ENCODE measurements at regions not wholly inside any gene's neighbourhood (a gene's known extent, or its start where the extent isn't known, plus 50 kb on each side); places are given as distances from the start of the nearest gene placed in this dataset.

- no peak overlapping the region for H3K4me3 ChIP-seq (ENCODE audit: low read depth, low read length)
- in situ Hi-C loops (cut with HindIII; ENCODE audit: low sequenced_read_pairs), result no loop called here
- no peak for TF ChIP-seq CTCF (IDR thresholded peaks at IDR 0.05; ENCODE audit: low read depth, low read length)
- no peak for DNase-seq (ENCODE audit: low read depth, low spot score)
Observed at GRCh38 chr20:52593654-52594053, 378.5 kb upstream of the TSHZ2 start.

DNA sequence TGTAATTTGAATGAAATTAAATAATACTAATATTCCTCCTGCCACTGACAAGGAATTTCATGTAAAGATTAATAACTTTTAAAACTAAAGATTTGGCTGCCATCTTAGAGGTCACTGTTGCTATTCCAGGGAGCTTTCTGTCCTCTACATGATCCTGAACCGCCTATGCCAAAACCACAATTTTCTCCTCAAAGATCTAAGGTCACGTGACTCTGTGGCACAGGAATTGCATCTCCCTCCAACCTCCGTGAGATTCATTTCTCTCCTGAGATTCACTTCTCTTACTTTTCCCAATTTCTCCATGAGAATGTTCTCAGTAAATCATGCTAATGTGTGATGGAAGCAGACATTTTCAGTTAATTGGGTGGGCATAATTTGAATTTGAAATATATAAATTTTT is 379.6 kb upstream of the TSHZ2 start:
- in situ Hi-C loops (cut with HindIII; ENCODE audit: low sequenced_read_pairs), result no loop called here
- TF ChIP-seq CTCF (IDR thresholded peaks at IDR 0.05; ENCODE audit: low read depth, low read length), result no peak
- no peak for DNase-seq (ENCODE audit: low read depth, low spot score)
- no peak overlapping the region for H3K4me3 ChIP-seq (ENCODE audit: low read depth, low read length)

- no peak for DNase-seq (ENCODE audit: low read depth, low spot score)
- no peak for TF ChIP-seq CTCF (IDR thresholded peaks at IDR 0.05; ENCODE audit: low read depth, low read length)
- no peak overlapping the region for H3K4me3 ChIP-seq (ENCODE audit: low read depth, low read length)
- in situ Hi-C loops (cut with HindIII; ENCODE audit: low sequenced_read_pairs), result no loop called here
Observed at GRCh38 chr20:52590100-52590499, 382.1 kb upstream of the TSHZ2 start.

DNA sequence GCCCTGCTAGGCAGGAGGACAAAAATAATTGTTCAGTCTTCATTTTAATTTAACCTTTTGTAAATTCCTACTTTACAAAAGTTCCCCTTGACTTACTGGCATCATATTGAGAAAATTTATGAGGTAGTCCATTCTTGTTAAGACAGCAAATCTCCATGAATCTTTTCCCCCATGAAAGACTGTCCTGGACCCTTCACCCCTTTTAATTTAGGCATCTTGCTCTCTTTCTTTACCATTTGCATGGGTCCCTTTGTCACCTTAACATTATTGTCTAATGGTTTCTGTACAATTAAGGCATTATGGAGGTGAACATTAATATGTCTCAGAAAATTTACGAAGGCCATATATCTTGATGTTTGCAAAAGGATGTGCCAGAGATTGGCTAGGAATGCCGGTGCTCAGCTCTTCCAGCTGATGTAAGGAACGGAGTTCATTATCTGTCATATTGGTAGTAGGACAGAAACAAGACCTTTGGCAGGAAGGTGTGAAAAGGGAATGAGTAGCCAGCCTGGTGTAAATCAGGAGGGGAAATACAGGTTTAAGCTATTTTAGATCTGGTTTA is 382.8 kb upstream of the TSHZ2 start:
- no peak for TF ChIP-seq CTCF (IDR thresholded peaks at IDR 0.05; ENCODE audit: low read depth, low read length)
- no peak for DNase-seq (ENCODE audit: low read depth, low spot score)
- in situ Hi-C loops (cut with HindIII; ENCODE audit: low sequenced_read_pairs), result no loop called here
- no peak overlapping the region for H3K4me3 ChIP-seq (ENCODE audit: low read depth, low read length)

- no peak for TF ChIP-seq CTCF (IDR thresholded peaks at IDR 0.05; ENCODE audit: low read depth, low read length)
- H3K4me3 ChIP-seq (ENCODE audit: low read depth, low read length), result no peak overlapping the region
- no peak for DNase-seq (ENCODE audit: low read depth, low spot score)
- in situ Hi-C loops (cut with HindIII; ENCODE audit: low sequenced_read_pairs), result no loop called here
Observed at GRCh38 chr20:52586660-52587059, 385.5 kb upstream of the TSHZ2 start.

DNA sequence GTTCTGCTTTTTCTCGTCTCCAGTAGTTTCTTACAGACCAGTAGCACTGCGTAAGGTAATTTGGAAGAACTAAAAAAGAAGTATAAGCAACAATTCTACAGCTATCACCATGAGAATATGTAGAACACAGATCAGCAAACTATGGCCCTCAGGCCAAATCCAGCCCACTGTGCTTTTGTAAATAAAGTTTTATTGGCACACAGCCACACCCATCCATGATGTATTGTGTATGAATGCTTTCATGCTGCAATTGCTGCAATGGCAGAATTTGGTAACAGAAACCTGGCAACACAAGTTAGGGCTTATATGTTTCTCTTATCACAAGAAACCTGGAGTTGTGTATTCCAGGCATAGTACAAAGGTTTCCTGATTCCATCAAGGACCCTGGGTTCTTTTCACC is 386.8 kb upstream of the TSHZ2 start:
- H3K4me3 ChIP-seq (ENCODE audit: low read depth, low read length), result no peak overlapping the region
- in situ Hi-C loops (cut with HindIII; ENCODE audit: low sequenced_read_pairs), result no loop called here
- TF ChIP-seq CTCF (IDR thresholded peaks at IDR 0.05; ENCODE audit: low read depth, low read length), result no peak
- no peak for DNase-seq (ENCODE audit: low read depth, low spot score)

DNA sequence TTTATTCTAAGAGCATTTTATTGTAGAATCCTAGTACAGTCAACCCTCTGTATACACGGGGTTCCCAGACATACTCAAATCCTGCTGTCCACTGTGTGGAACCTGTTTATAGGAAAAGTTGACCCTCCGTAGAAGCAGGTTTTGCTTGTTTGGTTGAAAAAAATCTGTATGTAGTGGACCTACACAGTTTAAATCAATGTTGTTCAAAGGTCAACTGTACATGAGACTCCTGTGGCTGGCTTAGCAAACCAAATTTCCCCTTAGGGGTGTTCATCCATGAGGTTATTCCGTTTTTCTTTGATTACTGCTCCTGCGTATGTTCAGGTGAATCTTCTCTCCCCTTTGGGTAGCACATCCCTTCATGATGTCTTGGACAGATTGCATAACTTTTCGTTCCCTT is 387.0 kb upstream of the ZFP64 start:
- in situ Hi-C loops (cut with HindIII; ENCODE audit: low sequenced_read_pairs), result no loop called here
- no peak for TF ChIP-seq CTCF (IDR thresholded peaks at IDR 0.05; ENCODE audit: low read depth, low read length)
- DNase-seq (ENCODE audit: low read depth, low spot score), result no peak
- no peak overlapping the region for H3K4me3 ChIP-seq (ENCODE audit: low read depth, low read length)

Measured in astrocyte of the spinal cord (primary cell).